ENCODE measurements at regions not wholly inside any gene's neighbourhood (a gene's known extent, or its start where the extent isn't known, plus 50 kb on each side); places are given as distances from the start of the nearest gene placed in this dataset.
"Not testable (repeated sequence)": the region's sequence is repeated elsewhere in the genome, so short reads cannot be mapped to it uniquely, and the experiment has no call there.

- H3K9ac ChIP-seq (ENCODE audit: low read depth in 1 of 2, low read length in 2 of 2) = no peak overlapping the region
- H3K4me3 ChIP-seq (ENCODE audit: low read length in 2 of 2) = no peak overlapping the region
- H3K27ac ChIP-seq (ENCODE audit: low read depth in 2 of 2, low read length in 2 of 2) = no peak overlapping the region
- H3K27me3 ChIP-seq (ENCODE audit: control insufficient read depth in 2 of 2, insufficient read depth in 2 of 2, low read length in 2 of 2) = no peaks in the 10 kb centered on the region
- H3K4me1 ChIP-seq (ENCODE audit: control insufficient read depth in 2 of 2, insufficient read depth in 2 of 2, low read length in 2 of 2) = no peaks in the 10 kb centered on the region
- no peaks in the 10 kb centered on the region for H3K9me3 ChIP-seq (ENCODE audit: control insufficient read depth in 2 of 2, low read length in 2 of 2)
- H3K36me3 ChIP-seq (ENCODE audit: control insufficient read depth in 2 of 2, insufficient read depth in 2 of 2, low read length in 2 of 2) = no peaks in the 10 kb centered on the region
Measured at GRCh38 chr2:186962085-186962747, 113.2 kb upstream of the ZSWIM2 start.

GRCh38 chr2:186960241-186960640, 111.3 kb upstream of the ZSWIM2 start:
- not testable (repeated sequence) for H3K4me1 ChIP-seq (ENCODE audit: control insufficient read depth in 2 of 2, insufficient read depth in 2 of 2, low read length in 2 of 2); H3K9me3 ChIP-seq (ENCODE audit: control insufficient read depth in 2 of 2, low read length in 2 of 2); H3K27ac ChIP-seq (ENCODE audit: low read depth in 2 of 2, low read length in 2 of 2); H3K4me3 ChIP-seq (ENCODE audit: low read length in 2 of 2); H3K9ac ChIP-seq (ENCODE audit: low read depth in 1 of 2, low read length in 2 of 2); H3K36me3 ChIP-seq (ENCODE audit: control insufficient read depth in 2 of 2, insufficient read depth in 2 of 2, low read length in 2 of 2); H3K27me3 ChIP-seq (ENCODE audit: control insufficient read depth in 2 of 2, insufficient read depth in 2 of 2, low read length in 2 of 2)

- H3K27ac ChIP-seq (ENCODE audit: low read depth in 2 of 2, low read length in 2 of 2) = no peak overlapping the region
- H3K4me3 ChIP-seq (ENCODE audit: low read length in 2 of 2) = no peak overlapping the region
- no peaks in the 10 kb centered on the region for H3K36me3 ChIP-seq (ENCODE audit: control insufficient read depth in 2 of 2, insufficient read depth in 2 of 2, low read length in 2 of 2)
- H3K9ac ChIP-seq (ENCODE audit: low read depth in 1 of 2, low read length in 2 of 2) = no peak overlapping the region
- H3K27me3 ChIP-seq (ENCODE audit: control insufficient read depth in 2 of 2, insufficient read depth in 2 of 2, low read length in 2 of 2) = no peaks in the 10 kb centered on the region
- H3K9me3 ChIP-seq (ENCODE audit: control insufficient read depth in 2 of 2, low read length in 2 of 2) = no peaks in the 10 kb centered on the region
- H3K4me1 ChIP-seq (ENCODE audit: control insufficient read depth in 2 of 2, insufficient read depth in 2 of 2, low read length in 2 of 2) = no peaks in the 10 kb centered on the region
Measured at GRCh38 chr2:186959486-186959885, 110.5 kb upstream of the ZSWIM2 start.

- Histone ChIP-seq H3K27me3 (ENCODE audit: control insufficient read depth in 2 of 2, insufficient read depth in 2 of 2, low read length in 2 of 2) (no peaks in the 10 kb centered on the region), H3K4me3 (ENCODE audit: low read length in 2 of 2) (no peak overlapping the region), H3K9ac (ENCODE audit: low read depth in 1 of 2, low read length in 2 of 2) (no peak overlapping the region), H3K27ac (ENCODE audit: low read depth in 2 of 2, low read length in 2 of 2) (no peak overlapping the region), H3K36me3 (ENCODE audit: control insufficient read depth in 2 of 2, insufficient read depth in 2 of 2, low read length in 2 of 2) (no peaks in the 10 kb centered on the region), H3K9me3 (ENCODE audit: control insufficient read depth in 2 of 2, low read length in 2 of 2) (no peaks in the 10 kb centered on the region), H3K4me1 (ENCODE audit: control insufficient read depth in 2 of 2, insufficient read depth in 2 of 2, low read length in 2 of 2) (no peaks in the 10 kb centered on the region)
Measured at GRCh38 chr2:186950694-186951093, 101.7 kb upstream of the ZSWIM2 start.

GRCh38 chr2:186949726-186950256, 100.8 kb upstream of the ZSWIM2 start:
- Histone ChIP-seq H3K27ac (ENCODE audit: low read depth in 2 of 2, low read length in 2 of 2) (no peak overlapping the region), H3K9ac (ENCODE audit: low read depth in 1 of 2, low read length in 2 of 2) (no peak overlapping the region), H3K9me3 (ENCODE audit: control insufficient read depth in 2 of 2, low read length in 2 of 2) (no peaks in the 10 kb centered on the region), H3K4me1 (ENCODE audit: control insufficient read depth in 2 of 2, insufficient read depth in 2 of 2, low read length in 2 of 2) (no peaks in the 10 kb centered on the region), H3K4me3 (ENCODE audit: low read length in 2 of 2) (no peak overlapping the region), H3K36me3 (ENCODE audit: control insufficient read depth in 2 of 2, insufficient read depth in 2 of 2, low read length in 2 of 2) (no peaks in the 10 kb centered on the region), H3K27me3 (ENCODE audit: control insufficient read depth in 2 of 2, insufficient read depth in 2 of 2, low read length in 2 of 2) (no peaks in the 10 kb centered on the region)

GRCh38 chr2:186947516-186947915, 98.5 kb upstream of the ZSWIM2 start:
- H3K9me3 ChIP-seq (ENCODE audit: control insufficient read depth in 2 of 2, low read length in 2 of 2) = no peaks in the 10 kb centered on the region
- no peak overlapping the region for H3K9ac ChIP-seq (ENCODE audit: low read depth in 1 of 2, low read length in 2 of 2)
- no peak overlapping the region for H3K4me3 ChIP-seq (ENCODE audit: low read length in 2 of 2)
- H3K27me3 ChIP-seq (ENCODE audit: control insufficient read depth in 2 of 2, insufficient read depth in 2 of 2, low read length in 2 of 2) = no peaks in the 10 kb centered on the region
- H3K4me1 ChIP-seq (ENCODE audit: control insufficient read depth in 2 of 2, insufficient read depth in 2 of 2, low read length in 2 of 2) = no peaks in the 10 kb centered on the region
- no peak overlapping the region for H3K27ac ChIP-seq (ENCODE audit: low read depth in 2 of 2, low read length in 2 of 2)
- no peaks in the 10 kb centered on the region for H3K36me3 ChIP-seq (ENCODE audit: control insufficient read depth in 2 of 2, insufficient read depth in 2 of 2, low read length in 2 of 2)

- no peak overlapping the region for H3K27ac ChIP-seq (ENCODE audit: low read depth in 2 of 2, low read length in 2 of 2)
- H3K9ac ChIP-seq (ENCODE audit: low read depth in 1 of 2, low read length in 2 of 2) = no peak overlapping the region
- no peaks in the 10 kb centered on the region for H3K9me3 ChIP-seq (ENCODE audit: control insufficient read depth in 2 of 2, low read length in 2 of 2)
- no peaks in the 10 kb centered on the region for H3K36me3 ChIP-seq (ENCODE audit: control insufficient read depth in 2 of 2, insufficient read depth in 2 of 2, low read length in 2 of 2)
- no peaks in the 10 kb centered on the region for H3K4me1 ChIP-seq (ENCODE audit: control insufficient read depth in 2 of 2, insufficient read depth in 2 of 2, low read length in 2 of 2)
- H3K27me3 ChIP-seq (ENCODE audit: control insufficient read depth in 2 of 2, insufficient read depth in 2 of 2, low read length in 2 of 2) = no peaks in the 10 kb centered on the region
- no peak overlapping the region for H3K4me3 ChIP-seq (ENCODE audit: low read length in 2 of 2)
Measured at GRCh38 chr2:186946896-186947467, 98.0 kb upstream of the ZSWIM2 start.

GRCh38 chr2:186941853-186942252, 92.9 kb upstream of the ZSWIM2 start:
- Histone ChIP-seq H3K4me3 (ENCODE audit: low read length in 2 of 2) (no peak overlapping the region), H3K27ac (ENCODE audit: low read depth in 2 of 2, low read length in 2 of 2) (no peak overlapping the region), H3K36me3 (ENCODE audit: control insufficient read depth in 2 of 2, insufficient read depth in 2 of 2, low read length in 2 of 2) (no peaks in the 10 kb centered on the region), H3K27me3 (ENCODE audit: control insufficient read depth in 2 of 2, insufficient read depth in 2 of 2, low read length in 2 of 2) (no peaks in the 10 kb centered on the region), H3K9me3 (ENCODE audit: control insufficient read depth in 2 of 2, low read length in 2 of 2) (no peaks in the 10 kb centered on the region), H3K4me1 (ENCODE audit: control insufficient read depth in 2 of 2, insufficient read depth in 2 of 2, low read length in 2 of 2) (no peaks in the 10 kb centered on the region), H3K9ac (ENCODE audit: low read depth in 1 of 2, low read length in 2 of 2) (no peak overlapping the region)

GRCh38 chr2:186940463-186940862, 91.5 kb upstream of the ZSWIM2 start:
- no peak overlapping the region for H3K4me3 ChIP-seq (ENCODE audit: low read length in 2 of 2)
- H3K4me1 ChIP-seq (ENCODE audit: control insufficient read depth in 2 of 2, insufficient read depth in 2 of 2, low read length in 2 of 2) = no peaks in the 10 kb centered on the region
- no peak overlapping the region for H3K9ac ChIP-seq (ENCODE audit: low read depth in 1 of 2, low read length in 2 of 2)
- no peaks in the 10 kb centered on the region for H3K36me3 ChIP-seq (ENCODE audit: control insufficient read depth in 2 of 2, insufficient read depth in 2 of 2, low read length in 2 of 2)
- no peaks in the 10 kb centered on the region for H3K27me3 ChIP-seq (ENCODE audit: control insufficient read depth in 2 of 2, insufficient read depth in 2 of 2, low read length in 2 of 2)
- no peak overlapping the region for H3K27ac ChIP-seq (ENCODE audit: low read depth in 2 of 2, low read length in 2 of 2)
- H3K9me3 ChIP-seq (ENCODE audit: control insufficient read depth in 2 of 2, low read length in 2 of 2) = no peaks in the 10 kb centered on the region

GRCh38 chr2:186934420-186934819, 85.5 kb upstream of the ZSWIM2 start:
- H3K27me3 ChIP-seq (ENCODE audit: control insufficient read depth in 2 of 2, insufficient read depth in 2 of 2, low read length in 2 of 2) = no peaks in the 10 kb centered on the region
- H3K9me3 ChIP-seq (ENCODE audit: control insufficient read depth in 2 of 2, low read length in 2 of 2) = no peaks in the 10 kb centered on the region
- no peak overlapping the region for H3K27ac ChIP-seq (ENCODE audit: low read depth in 2 of 2, low read length in 2 of 2)
- no peaks in the 10 kb centered on the region for H3K36me3 ChIP-seq (ENCODE audit: control insufficient read depth in 2 of 2, insufficient read depth in 2 of 2, low read length in 2 of 2)
- no peak overlapping the region for H3K4me3 ChIP-seq (ENCODE audit: low read length in 2 of 2)
- H3K4me1 ChIP-seq (ENCODE audit: control insufficient read depth in 2 of 2, insufficient read depth in 2 of 2, low read length in 2 of 2) = no peaks in the 10 kb centered on the region
- H3K9ac ChIP-seq (ENCODE audit: low read depth in 1 of 2, low read length in 2 of 2) = no peak overlapping the region
